OCI-LY1 (cell line): ENCODE measurements at regions not wholly inside any gene's neighbourhood (a gene's known extent, or its start where the extent isn't known, plus 50 kb on each side); places are given as distances from the start of the nearest gene placed in this dataset.

Experiments
- EZH2 ChIP-seq: fragments of 200-600 bp; sonication (generic), shearing (Covaris generic); IDR thresholded peaks from 2 replicates; pipeline ENCODE4 v1.8.0; 2017; ENCODE audit warnings: borderline replicate concordance, mixed run types, mild to moderate bottlenecking, antibody characterized with exemption, low read length, moderate library complexity, mixed read lengths
- TF ChIP-seq, protein P1 (sequence below): fragments of 200-600 bp; sonication (generic), shearing (Covaris generic); IDR thresholded peaks from 2 replicates; pipeline ENCODE4 v1.5.1; 2017; ENCODE audit warnings: mild to moderate bottlenecking, antibody characterized with exemption, low read length, moderate library complexity, mixed read lengths

DNA sequence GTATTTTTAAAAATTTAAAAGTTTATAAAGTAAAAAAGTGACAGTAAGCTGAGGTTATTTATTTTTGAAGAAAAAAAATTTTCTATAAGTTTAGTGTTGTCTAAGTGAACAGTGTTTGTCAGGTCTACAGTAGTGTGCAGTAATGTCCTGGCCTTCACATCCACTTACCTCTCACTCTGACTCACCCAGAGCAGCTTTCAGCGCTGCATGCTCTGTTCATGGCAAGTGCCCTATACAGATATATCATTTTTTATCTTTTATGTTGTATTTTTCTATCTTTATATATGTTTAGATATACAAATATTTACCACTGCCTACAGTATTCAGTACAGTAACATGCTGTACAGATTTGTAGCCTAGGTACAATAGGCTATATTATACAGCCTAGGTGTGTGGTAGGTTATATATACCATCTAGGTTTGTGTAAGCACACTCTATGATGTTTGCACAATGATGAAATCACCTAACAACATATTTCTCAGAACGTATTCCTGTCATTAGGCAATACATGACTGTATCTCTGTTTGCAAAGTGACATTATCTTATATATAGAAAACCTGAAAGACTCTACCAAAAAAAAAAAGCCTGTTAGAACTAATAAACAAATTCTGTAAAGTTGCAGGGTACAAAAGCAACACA is 75.9 kb upstream of the TMC3 start:
- TF ChIP-seq, protein P1, sequence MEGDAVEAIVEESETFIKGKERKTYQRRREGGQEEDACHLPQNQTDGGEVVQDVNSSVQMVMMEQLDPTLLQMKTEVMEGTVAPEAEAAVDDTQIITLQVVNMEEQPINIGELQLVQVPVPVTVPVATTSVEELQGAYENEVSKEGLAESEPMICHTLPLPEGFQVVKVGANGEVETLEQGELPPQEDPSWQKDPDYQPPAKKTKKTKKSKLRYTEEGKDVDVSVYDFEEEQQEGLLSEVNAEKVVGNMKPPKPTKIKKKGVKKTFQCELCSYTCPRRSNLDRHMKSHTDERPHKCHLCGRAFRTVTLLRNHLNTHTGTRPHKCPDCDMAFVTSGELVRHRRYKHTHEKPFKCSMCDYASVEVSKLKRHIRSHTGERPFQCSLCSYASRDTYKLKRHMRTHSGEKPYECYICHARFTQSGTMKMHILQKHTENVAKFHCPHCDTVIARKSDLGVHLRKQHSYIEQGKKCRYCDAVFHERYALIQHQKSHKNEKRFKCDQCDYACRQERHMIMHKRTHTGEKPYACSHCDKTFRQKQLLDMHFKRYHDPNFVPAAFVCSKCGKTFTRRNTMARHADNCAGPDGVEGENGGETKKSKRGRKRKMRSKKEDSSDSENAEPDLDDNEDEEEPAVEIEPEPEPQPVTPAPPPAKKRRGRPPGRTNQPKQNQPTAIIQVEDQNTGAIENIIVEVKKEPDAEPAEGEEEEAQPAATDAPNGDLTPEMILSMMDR = no peak
- TF ChIP-seq EZH2 = no peak
